Peyer's patch (tissue), 4 donors: ENCODE measurements at regions not wholly inside any gene's neighbourhood (a gene's known extent, or its start where the extent isn't known, plus 50 kb on each side); places are given as distances from the start of the nearest gene placed in this dataset.

Experiments
- CTCF ChIP-seq, 6 experiments: fragments of 450-650 bp in 4 of 6; fragments of 200-600 bp in 2 of 6; sonication (generic) in 1 of 6; IDR thresholded peaks; one replicate each; pipeline ENCODE4 v1.5.1; 2017 to 2019; ENCODE audit warnings: antibody characterized with exemption in 6 of 6, mild to moderate bottlenecking in 3 of 6, moderate library complexity in 1 of 6
- POLR2A ChIP-seq, 2 donors: fragments of 450-650 bp; IDR thresholded peaks; one replicate each; pipeline ENCODE4 v1.5.1; 2017; ENCODE audit warnings: antibody characterized with exemption in 2 of 2, mild to moderate bottlenecking in 2 of 2, moderate library complexity in 2 of 2

- TF ChIP-seq CTCF (IDR thresholded peaks at IDR 0.05) (no peak), POLR2A (IDR thresholded peaks at IDR 0.05) (no peak)
Observed at GRCh38 chr22:49053578-49053977, 774.1 kb downstream of the BRD1 start.
